Keratinocyte (primary cell): ENCODE measurements at regions not wholly inside any gene's neighbourhood (a gene's known extent, or its start where the extent isn't known, plus 50 kb on each side); places are given as distances from the start of the nearest gene placed in this dataset.
"Not testable (repeated sequence)": the region's sequence is repeated elsewhere in the genome, so short reads cannot be mapped to it uniquely, and the experiment has no call there.

ENCODE experiments used
- DNase-seq: peaks from one replicate; pipeline ENCODE4 v3.0.0-alpha.2; 2011; ENCODE audit warnings: low read depth, missing footprints, low spot score
- FAIRE-seq: peaks from 2 replicates; lab custom pipeline; 2011; peaks lifted over from hg19 to GRCh38; lab: Jason Lieb, UNC
- H2AFZ ChIP-seq: 2 replicates; pipeline ENCODE4 v1.6.0; 2012; ENCODE audit warnings: low read length, control low read depth, inconsistent platforms; ENCODE audit not compliant: control insufficient read depth
- H3K27ac ChIP-seq: 2 replicates; pipeline ENCODE4 v1.5.1; 2011; ENCODE audit warnings: low read length; ENCODE audit not compliant: control insufficient read depth, insufficient read depth
- H3K27me3 ChIP-seq: 3 replicates; pipeline ENCODE4 v1.6.0; 2011; ENCODE audit warnings: low read length; ENCODE audit not compliant: control insufficient read depth, insufficient read depth; ENCODE audit errors: extremely low read depth
- H3K36me3 ChIP-seq, 2 experiments: 2 replicates in 1 of 2; 3 replicates in 1 of 2; pipeline ENCODE4 v1.5.1; 2011; ENCODE audit warnings: low read length in 2 of 2, mild to moderate bottlenecking in 1 of 2; ENCODE audit not compliant: control insufficient read depth in 2 of 2, insufficient read depth in 2 of 2; ENCODE audit errors: extremely low read depth in 1 of 2
- H3K4me1 ChIP-seq: 3 replicates; pipeline ENCODE4 v1.5.1; 2011; ENCODE audit warnings: low read length; ENCODE audit not compliant: control insufficient read depth, insufficient read depth; ENCODE audit errors: extremely low read depth
- H3K4me2 ChIP-seq: 3 replicates; pipeline ENCODE4 v1.6.0; 2011; ENCODE audit warnings: low read depth, low read length; ENCODE audit not compliant: control insufficient read depth, insufficient read depth; ENCODE audit errors: extremely low read depth
- H3K4me3 ChIP-seq, 3 experiments: fragments of 200-600 bp in 1 of 3; sonication (generic) in 1 of 3; 2 replicates in 2 of 3; 3 replicates in 1 of 3; pipeline ENCODE4 v1.5.1; 2011 to 2016; ENCODE audit warnings: low read length in 3 of 3, mild to moderate bottlenecking in 3 of 3, control low read depth in 2 of 3, inconsistent platforms in 1 of 3, low read depth in 1 of 3, mixed read lengths in 1 of 3, mixed run types in 1 of 3, moderate library complexity in 1 of 3; ENCODE audit not compliant: control insufficient read depth in 2 of 3, insufficient read depth in 2 of 3; ENCODE audit errors: extremely low read depth in 1 of 3
- H3K79me2 ChIP-seq: 2 replicates; pipeline ENCODE4 v1.6.0; 2012; ENCODE audit warnings: low read length; ENCODE audit not compliant: control insufficient read depth, insufficient read depth
- H3K9ac ChIP-seq: 3 replicates; pipeline ENCODE4 v1.6.0; 2011; ENCODE audit warnings: low read length; ENCODE audit not compliant: control insufficient read depth, insufficient read depth; ENCODE audit errors: extremely low read depth
- H3K9me1 ChIP-seq: 3 replicates; pipeline ENCODE4 v1.6.0; 2011; ENCODE audit warnings: low read length; ENCODE audit not compliant: control insufficient read depth, insufficient read depth; ENCODE audit errors: extremely low read depth
- H3K9me3 ChIP-seq: 2 replicates; pipeline ENCODE4 v1.5.1; 2012; ENCODE audit warnings: low read depth, low read length; ENCODE audit not compliant: control insufficient read depth
- H4K20me1 ChIP-seq: 3 replicates; pipeline ENCODE4 v1.6.0; 2011; ENCODE audit warnings: low read length; ENCODE audit not compliant: control insufficient read depth, insufficient read depth; ENCODE audit errors: extremely low read depth
- dilution Hi-C: fragments of 300-500 bp; cut with MboI; formaldehyde crosslinking; loops from one replicate; pipeline ENCODE4 v1.7.0; 2020; ENCODE audit warnings: low sequenced_read_pairs; ENCODE audit not compliant: extremely low pct_ligation_motif_present
- small RNA-seq, 3 experiments: library from RNA; depleted of rRNA; stranded (forward); fragments of <200 nt; gene quantifications; one replicate each; pipeline ENCODE3, GENCODE V24; 2012; ENCODE audit warnings: low read depth in 3 of 3, low replicate concordance in 1 of 3; ENCODE audit not compliant: insufficient read length in 3 of 3

DNA sequence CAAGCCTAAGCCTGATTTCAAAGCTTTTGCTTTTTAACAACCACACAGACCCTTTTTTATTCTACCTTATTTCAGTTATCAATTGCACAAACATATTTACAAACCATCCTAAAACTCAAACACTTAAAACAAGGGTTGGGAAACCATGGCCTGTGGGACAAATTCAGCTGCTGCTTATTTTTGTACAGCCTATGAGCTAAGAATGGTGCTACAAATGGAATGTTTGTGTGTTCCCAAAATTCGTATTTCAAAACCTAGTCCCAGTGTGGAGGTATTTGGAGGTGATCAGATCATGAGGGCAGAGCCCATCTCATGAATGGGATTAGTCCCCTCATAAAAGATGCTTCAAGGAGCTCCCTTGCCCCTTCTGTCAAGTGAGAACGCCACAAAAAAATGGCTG is 51.1 kb upstream of the MTLN start:
- H4K20me1 ChIP-seq, DNase-seq, H3K9me3 ChIP-seq, H3K4me1 ChIP-seq, dilution Hi-C loops, H3K9ac ChIP-seq, H3K79me2 ChIP-seq, H3K27ac ChIP-seq, H2AFZ ChIP-seq, FAIRE-seq, H3K4me2 ChIP-seq, H3K27me3 ChIP-seq, H3K36me3 ChIP-seq, H3K4me3 ChIP-seq, H3K9me1 ChIP-seq: not testable (repeated sequence)

Small RNA genes lying in the stretch of these regions (small RNA-seq; reads per million reads assigned to genes)
- 0 reads per million in 3 experiments for gene MIR4436B2
